SK-N-SH treated with all-trans-retinoic acid at 6 μM for 48 hours (cell line): ENCODE measurements at regions not wholly inside any gene's neighbourhood (a gene's known extent, or its start where the extent isn't known, plus 50 kb on each side); places are given as distances from the start of the nearest gene placed in this dataset.

Experiments used
- ATAC-seq: fragments of 200-7000 bp; cut with Tn5 transposase; 3 replicates; pipeline ENCODE4 v1.9.1; 2020; ENCODE audit warnings: mild to moderate bottlenecking, moderate library complexity
- ARNTL ChIP-seq: fragments of 450-650 bp; formaldehyde crosslinking; IDR thresholded peaks from 2 replicates; pipeline ENCODE4 v1.5.0; 2020; ENCODE audit warnings: low read depth, mild to moderate bottlenecking, moderate library complexity, borderline replicate concordance
- BACH2 ChIP-seq: fragments of 250-450 bp; sonication (Bioruptor Pico); IDR thresholded peaks from 2 replicates; pipeline ENCODE4 v1.9.0; 2021; ENCODE audit warnings: mild to moderate bottlenecking, borderline replicate concordance
- ESRRG ChIP-seq: fragments of 250-450 bp; sonication (Bioruptor Pico); IDR thresholded peaks from 2 replicates; pipeline ENCODE4 v1.6.1; 2021; ENCODE audit warnings: mild to moderate bottlenecking
- GLIS3 ChIP-seq: fragments of 250-450 bp; sonication (Bioruptor Pico); IDR thresholded peaks from 2 replicates; pipeline ENCODE4 v1.5.0; 2020; ENCODE audit warnings: mild to moderate bottlenecking, moderate library complexity
- ISL1 ChIP-seq: fragments of 250-450 bp; sonication (Bioruptor Pico); IDR thresholded peaks from 2 replicates; pipeline ENCODE4 v2.1.2; 2022; ENCODE audit warnings: mild to moderate bottlenecking, moderate library complexity
- OSR1 ChIP-seq: fragments of 250-450 bp; sonication (Bioruptor Pico); IDR thresholded peaks from 2 replicates; pipeline ENCODE4 v1.8.0; 2022; ENCODE audit warnings: moderate library complexity, mild to moderate bottlenecking, inconsistent platforms
- PPARA ChIP-seq: fragments of 250-450 bp; sonication (Bioruptor Pico); IDR thresholded peaks from 2 replicates; pipeline ENCODE4 v1.5.0; 2020; ENCODE audit warnings: mild to moderate bottlenecking, borderline replicate concordance
- RARB ChIP-seq: fragments of 250-450 bp; sonication (Bioruptor Pico); IDR thresholded peaks from 2 replicates; pipeline ENCODE4 v1.8.0; 2021; ENCODE audit warnings: mild to moderate bottlenecking, moderate library complexity
- SNAI2 ChIP-seq: fragments of 250-450 bp; sonication (Bioruptor Pico); IDR thresholded peaks from 2 replicates; pipeline ENCODE4 v1.5.0; 2020; ENCODE audit warnings: mild to moderate bottlenecking, moderate library complexity
- TCF4 ChIP-seq: fragments of 250-450 bp; sonication (Bioruptor Pico); IDR thresholded peaks from 2 replicates; pipeline ENCODE4 v1.8.0; 2021; ENCODE audit warnings: mild to moderate bottlenecking, moderate library complexity, borderline replicate concordance
- TOX ChIP-seq: fragments of 250-450 bp; sonication (Bioruptor Pico); IDR thresholded peaks from 2 replicates; pipeline ENCODE4 v1.8.0; 2021; ENCODE audit warnings: mild to moderate bottlenecking, moderate library complexity, borderline replicate concordance
- ZFP3 ChIP-seq: fragments of 250-450 bp; sonication (Bioruptor Pico); IDR thresholded peaks from 2 replicates; pipeline ENCODE4 v1.5.0; 2020; ENCODE audit warnings: mild to moderate bottlenecking, moderate library complexity
- ZNF565 ChIP-seq: fragments of 450-650 bp; formaldehyde crosslinking; conservative IDR thresholded peaks from 2 replicates; pipeline ENCODE4 v1.5.0; 2020; ENCODE audit warnings: low read depth, mild to moderate bottlenecking, moderate library complexity
- ZNF8 ChIP-seq: fragments of 450-650 bp; formaldehyde crosslinking; IDR thresholded peaks from 2 replicates; pipeline ENCODE4 v1.5.0; 2020; ENCODE audit warnings: mild to moderate bottlenecking, moderate library complexity
- TF ChIP-seq, protein P1 (sequence below): fragments of 250-450 bp; sonication (Bioruptor Pico); IDR thresholded peaks from 2 replicates; pipeline ENCODE4 v1.8.0; 2021; ENCODE audit warnings: low read depth, mild to moderate bottlenecking, moderate library complexity, borderline replicate concordance
- TF ChIP-seq, protein P2 (sequence below): fragments of 250-450 bp; sonication (Bioruptor Pico); IDR thresholded peaks from 2 replicates; pipeline ENCODE4 v1.5.1; 2021; ENCODE audit warnings: mild to moderate bottlenecking, moderate library complexity
- TF ChIP-seq, protein P3 (sequence below): fragments of 250-450 bp; sonication (Bioruptor Pico); IDR thresholded peaks from 2 replicates; pipeline ENCODE4 v1.5.1; 2020; ENCODE audit warnings: low read depth, mild to moderate bottlenecking, moderate library complexity
- TF ChIP-seq, protein P4 (sequence below): fragments of 250-450 bp; sonication (Bioruptor Pico); IDR thresholded peaks from 2 replicates; pipeline ENCODE4 v1.5.0; 2020; ENCODE audit warnings: mild to moderate bottlenecking, moderate library complexity
- TF ChIP-seq, protein P5 (sequence below): fragments of 250-450 bp; sonication (Bioruptor Pico); IDR thresholded peaks from 2 replicates; pipeline ENCODE4 v1.8.0; 2020; ENCODE audit warnings: mild to moderate bottlenecking, moderate library complexity, borderline replicate concordance

DNA sequence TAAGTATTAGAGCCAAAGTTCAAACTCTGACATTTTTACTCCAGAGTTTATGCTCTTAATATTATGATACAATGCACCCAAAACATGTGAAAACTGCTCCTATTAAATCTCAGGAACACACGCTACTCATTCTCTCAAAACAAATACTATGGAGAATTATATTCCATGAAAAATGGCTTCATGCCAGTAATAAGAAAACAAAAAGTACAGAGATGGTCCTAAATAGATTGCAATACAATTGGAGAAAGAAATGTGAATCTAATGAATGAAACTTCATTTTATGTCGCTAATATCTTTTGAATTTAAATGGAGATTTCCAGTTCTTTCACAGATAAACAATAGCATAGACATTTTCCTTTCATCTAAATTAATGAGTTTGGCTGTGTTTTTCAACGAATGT is 384.3 kb downstream of the ADAMTS20 start (continued):
- TF ChIP-seq, protein P1, sequence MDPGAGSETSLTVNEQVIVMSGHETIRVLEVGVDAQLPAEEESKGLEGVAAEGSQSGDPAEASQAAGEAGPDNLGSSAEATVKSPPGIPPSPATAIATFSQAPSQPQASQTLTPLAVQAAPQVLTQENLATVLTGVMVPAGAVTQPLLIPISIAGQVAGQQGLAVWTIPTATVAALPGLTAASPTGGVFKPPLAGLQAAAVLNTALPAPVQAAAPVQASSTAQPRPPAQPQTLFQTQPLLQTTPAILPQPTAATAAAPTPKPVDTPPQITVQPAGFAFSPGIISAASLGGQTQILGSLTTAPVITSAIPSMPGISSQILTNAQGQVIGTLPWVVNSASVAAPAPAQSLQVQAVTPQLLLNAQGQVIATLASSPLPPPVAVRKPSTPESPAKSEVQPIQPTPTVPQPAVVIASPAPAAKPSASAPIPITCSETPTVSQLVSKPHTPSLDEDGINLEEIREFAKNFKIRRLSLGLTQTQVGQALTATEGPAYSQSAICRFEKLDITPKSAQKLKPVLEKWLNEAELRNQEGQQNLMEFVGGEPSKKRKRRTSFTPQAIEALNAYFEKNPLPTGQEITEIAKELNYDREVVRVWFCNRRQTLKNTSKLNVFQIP = no peak
- no peak for TF ChIP-seq ZFP3
- no peak for TF ChIP-seq OSR1 (CRISPR knock-in tag)
- TF ChIP-seq TCF4 (CRISPR knock-in tag) = no peak
- no peak for TF ChIP-seq ISL1 (CRISPR knock-in tag)
- TF ChIP-seq, protein P2, sequence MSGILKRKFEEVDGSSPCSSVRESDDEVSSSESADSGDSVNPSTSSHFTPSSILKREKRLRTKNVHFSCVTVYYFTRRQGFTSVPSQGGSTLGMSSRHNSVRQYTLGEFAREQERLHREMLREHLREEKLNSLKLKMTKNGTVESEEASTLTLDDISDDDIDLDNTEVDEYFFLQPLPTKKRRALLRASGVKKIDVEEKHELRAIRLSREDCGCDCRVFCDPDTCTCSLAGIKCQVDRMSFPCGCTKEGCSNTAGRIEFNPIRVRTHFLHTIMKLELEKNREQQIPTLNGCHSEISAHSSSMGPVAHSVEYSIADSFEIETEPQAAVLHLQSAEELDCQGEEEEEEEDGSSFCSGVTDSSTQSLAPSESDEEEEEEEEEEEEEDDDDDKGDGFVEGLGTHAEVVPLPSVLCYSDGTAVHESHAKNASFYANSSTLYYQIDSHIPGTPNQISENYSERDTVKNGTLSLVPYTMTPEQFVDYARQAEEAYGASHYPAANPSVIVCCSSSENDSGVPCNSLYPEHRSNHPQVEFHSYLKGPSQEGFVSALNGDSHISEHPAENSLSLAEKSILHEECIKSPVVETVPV = no peak

DNA sequence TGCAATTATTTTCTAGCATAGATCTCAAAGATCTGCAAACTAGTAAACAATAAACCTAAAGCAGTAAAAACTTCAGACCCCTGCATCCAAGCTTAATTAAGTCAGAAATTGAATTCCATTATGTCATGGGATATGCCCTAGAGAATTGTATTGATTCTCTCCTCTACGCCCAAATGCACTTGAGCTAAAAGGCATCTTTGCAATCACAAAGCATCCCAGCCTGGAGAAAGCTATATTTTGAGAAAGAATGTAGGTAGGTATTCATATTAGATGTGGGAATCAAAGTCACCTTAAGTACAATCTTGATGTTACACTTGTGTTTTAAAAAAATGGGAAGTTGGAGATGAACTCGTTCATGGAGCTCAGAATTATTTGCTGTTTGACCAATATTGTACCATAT is 386.7 kb downstream of the ADAMTS20 start:
- TF ChIP-seq PPARA (no peak), GLIS3 (CRISPR knock-in tag) (no peak), TOX (CRISPR knock-in tag) (no peak), ZNF565 (CRISPR knock-in tag) (no peak), ESRRG (CRISPR knock-in tag) (no peak), ISL1 (CRISPR knock-in tag) (no peak), RARB (CRISPR knock-in tag) (no peak), ARNTL (CRISPR knock-in tag) (no peak)
- TF ChIP-seq, protein P1 = no peak
- TF ChIP-seq, protein P3, sequence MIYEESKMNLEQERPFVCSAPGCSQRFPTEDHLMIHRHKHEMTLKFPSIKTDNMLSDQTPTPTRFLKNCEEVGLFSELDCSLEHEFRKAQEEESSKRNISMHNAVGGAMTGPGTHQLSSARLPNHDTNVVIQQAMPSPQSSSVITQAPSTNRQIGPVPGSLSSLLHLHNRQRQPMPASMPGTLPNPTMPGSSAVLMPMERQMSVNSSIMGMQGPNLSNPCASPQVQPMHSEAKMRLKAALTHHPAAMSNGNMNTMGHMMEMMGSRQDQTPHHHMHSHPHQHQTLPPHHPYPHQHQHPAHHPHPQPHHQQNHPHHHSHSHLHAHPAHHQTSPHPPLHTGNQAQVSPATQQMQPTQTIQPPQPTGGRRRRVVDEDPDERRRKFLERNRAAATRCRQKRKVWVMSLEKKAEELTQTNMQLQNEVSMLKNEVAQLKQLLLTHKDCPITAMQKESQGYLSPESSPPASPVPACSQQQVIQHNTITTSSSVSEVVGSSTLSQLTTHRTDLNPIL (CRISPR knock-in tag) = no peak
- TF ChIP-seq, protein P4, sequence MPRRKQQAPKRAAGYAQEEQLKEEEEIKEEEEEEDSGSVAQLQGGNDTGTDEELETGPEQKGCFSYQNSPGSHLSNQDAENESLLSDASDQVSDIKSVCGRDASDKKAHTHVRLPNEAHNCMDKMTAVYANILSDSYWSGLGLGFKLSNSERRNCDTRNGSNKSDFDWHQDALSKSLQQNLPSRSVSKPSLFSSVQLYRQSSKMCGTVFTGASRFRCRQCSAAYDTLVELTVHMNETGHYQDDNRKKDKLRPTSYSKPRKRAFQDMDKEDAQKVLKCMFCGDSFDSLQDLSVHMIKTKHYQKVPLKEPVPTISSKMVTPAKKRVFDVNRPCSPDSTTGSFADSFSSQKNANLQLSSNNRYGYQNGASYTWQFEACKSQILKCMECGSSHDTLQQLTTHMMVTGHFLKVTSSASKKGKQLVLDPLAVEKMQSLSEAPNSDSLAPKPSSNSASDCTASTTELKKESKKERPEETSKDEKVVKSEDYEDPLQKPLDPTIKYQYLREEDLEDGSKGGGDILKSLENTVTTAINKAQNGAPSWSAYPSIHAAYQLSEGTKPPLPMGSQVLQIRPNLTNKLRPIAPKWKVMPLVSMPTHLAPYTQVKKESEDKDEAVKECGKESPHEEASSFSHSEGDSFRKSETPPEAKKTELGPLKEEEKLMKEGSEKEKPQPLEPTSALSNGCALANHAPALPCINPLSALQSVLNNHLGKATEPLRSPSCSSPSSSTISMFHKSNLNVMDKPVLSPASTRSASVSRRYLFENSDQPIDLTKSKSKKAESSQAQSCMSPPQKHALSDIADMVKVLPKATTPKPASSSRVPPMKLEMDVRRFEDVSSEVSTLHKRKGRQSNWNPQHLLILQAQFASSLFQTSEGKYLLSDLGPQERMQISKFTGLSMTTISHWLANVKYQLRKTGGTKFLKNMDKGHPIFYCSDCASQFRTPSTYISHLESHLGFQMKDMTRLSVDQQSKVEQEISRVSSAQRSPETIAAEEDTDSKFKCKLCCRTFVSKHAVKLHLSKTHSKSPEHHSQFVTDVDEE (CRISPR knock-in tag) = no peak
- ATAC-seq = no peak

DNA sequence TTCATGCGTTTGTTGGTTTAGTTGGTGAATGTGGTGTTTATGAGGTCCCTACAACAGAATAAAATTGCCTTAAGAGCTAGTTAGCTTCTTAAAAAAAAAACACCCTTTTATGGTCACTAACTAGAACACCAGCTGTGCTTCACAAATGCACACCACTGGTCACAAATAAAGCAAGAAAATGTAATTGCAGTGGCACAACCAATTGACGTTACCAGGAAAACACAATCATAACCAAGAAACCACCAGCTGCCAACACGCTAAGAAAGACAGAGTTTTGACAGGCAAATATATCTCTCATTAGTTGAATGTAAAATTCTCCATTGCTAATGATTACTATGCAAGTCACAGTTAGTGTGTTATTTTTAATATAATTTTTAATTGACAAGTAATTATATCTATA is 389.9 kb downstream of the ADAMTS20 start:
- ATAC-seq = no peak
- TF ChIP-seq BACH2 (CRISPR knock-in tag) (no peak), SNAI2 (CRISPR knock-in tag) (no peak), ZNF8 (CRISPR knock-in tag) (no peak), OSR1 (CRISPR knock-in tag) (no peak), RARB (CRISPR knock-in tag) (no peak), ISL1 (CRISPR knock-in tag) (no peak)
- TF ChIP-seq, protein P5, sequence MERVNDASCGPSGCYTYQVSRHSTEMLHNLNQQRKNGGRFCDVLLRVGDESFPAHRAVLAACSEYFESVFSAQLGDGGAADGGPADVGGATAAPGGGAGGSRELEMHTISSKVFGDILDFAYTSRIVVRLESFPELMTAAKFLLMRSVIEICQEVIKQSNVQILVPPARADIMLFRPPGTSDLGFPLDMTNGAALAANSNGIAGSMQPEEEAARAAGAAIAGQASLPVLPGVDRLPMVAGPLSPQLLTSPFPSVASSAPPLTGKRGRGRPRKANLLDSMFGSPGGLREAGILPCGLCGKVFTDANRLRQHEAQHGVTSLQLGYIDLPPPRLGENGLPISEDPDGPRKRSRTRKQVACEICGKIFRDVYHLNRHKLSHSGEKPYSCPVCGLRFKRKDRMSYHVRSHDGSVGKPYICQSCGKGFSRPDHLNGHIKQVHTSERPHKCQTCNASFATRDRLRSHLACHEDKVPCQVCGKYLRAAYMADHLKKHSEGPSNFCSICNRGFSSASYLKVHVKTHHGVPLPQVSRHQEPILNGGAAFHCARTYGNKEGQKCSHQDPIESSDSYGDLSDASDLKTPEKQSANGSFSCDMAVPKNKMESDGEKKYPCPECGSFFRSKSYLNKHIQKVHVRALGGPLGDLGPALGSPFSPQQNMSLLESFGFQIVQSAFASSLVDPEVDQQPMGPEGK (CRISPR knock-in tag) = no peak
- TF ChIP-seq, protein P2 = no peak
- TF ChIP-seq, protein P3 (CRISPR knock-in tag) = no peak
